Loucy (cell line): ENCODE measurements at regions not wholly inside any gene's neighbourhood (a gene's known extent, or its start where the extent isn't known, plus 50 kb on each side); places are given as distances from the start of the nearest gene placed in this dataset.

Source experiments
- H2AFZ ChIP-seq: fragments of 200-600 bp; sonication (generic); 2 replicates; pipeline ENCODE4 v1.6.0; 2016; ENCODE audit warnings: antibody characterized with exemption, mild to moderate bottlenecking, low read length, moderate library complexity
- H3F3A ChIP-seq: fragments of 200-600 bp; 2 replicates; pipeline ENCODE4 v1.6.0; 2016; ENCODE audit warnings: antibody characterized with exemption, low read depth, mild to moderate bottlenecking
- H3K27me3 ChIP-seq: fragments of 200-600 bp; sonication (generic); 2 replicates; pipeline ENCODE4 v1.6.1; 2014; ENCODE audit warnings: low read length, mild to moderate bottlenecking; ENCODE audit not compliant: insufficient read depth, poor library complexity, severe bottlenecking
- H3K36me3 ChIP-seq: fragments of 200-600 bp; sonication (generic); 2 replicates; pipeline ENCODE4 v1.6.1; 2016; ENCODE audit warnings: low read length; ENCODE audit not compliant: insufficient read depth
- H3K4me1 ChIP-seq: fragments of 200-600 bp; sonication (generic); 2 replicates; pipeline ENCODE4 v1.5.1; 2014; ENCODE audit warnings: low read length, mild to moderate bottlenecking; ENCODE audit not compliant: insufficient read depth, poor library complexity, severe bottlenecking
- H3K4me2 ChIP-seq: fragments of 200-600 bp; sonication (generic); 2 replicates; pipeline ENCODE4 v1.6.0; 2014; ENCODE audit warnings: antibody characterized with exemption, low read length, low read depth, mild to moderate bottlenecking; ENCODE audit not compliant: poor library complexity, severe bottlenecking
- H3K4me3 ChIP-seq: fragments of 200-600 bp; sonication (generic); 2 replicates; pipeline ENCODE4 v1.5.1; 2014; ENCODE audit warnings: low read length, mild to moderate bottlenecking, mixed read lengths; ENCODE audit not compliant: poor library complexity, severe bottlenecking
- H3K79me2 ChIP-seq: fragments of 200-600 bp; sonication (generic); 2 replicates; pipeline ENCODE4 v1.6.1; 2014; ENCODE audit warnings: low read length; ENCODE audit not compliant: insufficient read depth
- H3K9ac ChIP-seq: fragments of 200-600 bp; sonication (generic); 2 replicates; pipeline ENCODE4 v1.6.0; 2014; ENCODE audit warnings: mild to moderate bottlenecking, low read depth, low read length, moderate library complexity; ENCODE audit not compliant: poor library complexity, severe bottlenecking
- H3K9me2 ChIP-seq: fragments of 200-600 bp; sonication (generic); replicated peaks from 2 replicates; pipeline ENCODE4 v1.6.1; 2016; ENCODE audit warnings: low read depth, low read length, mixed read lengths
- H3K9me3 ChIP-seq: fragments of 200-600 bp; sonication (generic); 2 replicates; pipeline ENCODE4 v1.6.1; 2014; ENCODE audit warnings: mild to moderate bottlenecking, antibody characterized with exemption, low read length, low read depth; ENCODE audit not compliant: insufficient read depth
- H4K20me1 ChIP-seq: fragments of 200-600 bp; sonication (generic); 2 replicates; pipeline ENCODE4 v1.6.0; 2014; ENCODE audit warnings: antibody characterized with exemption, low read length, mild to moderate bottlenecking; ENCODE audit not compliant: insufficient read depth, poor library complexity, severe bottlenecking
- CTCF ChIP-seq: fragments of 200-600 bp; sonication (generic); conservative IDR thresholded peaks from 2 replicates; pipeline ENCODE4 v1.5.1; 2014; ENCODE audit warnings: mild to moderate bottlenecking, antibody characterized with exemption, low read length
- EZH2phosphoT487 ChIP-seq: fragments of 200-600 bp; IDR thresholded peaks from 2 replicates; pipeline ENCODE4 v1.6.1; 2018; ENCODE audit warnings: antibody characterized with exemption, mild to moderate bottlenecking, moderate library complexity, borderline replicate concordance

- H4K20me1 ChIP-seq: no peaks in the 10 kb centered on the region
- H3K36me3 ChIP-seq: no peaks in the 10 kb centered on the region
- no peak overlapping the region for H3K4me2 ChIP-seq
- no peaks in the 10 kb centered on the region for H3K4me1 ChIP-seq
- H3K79me2 ChIP-seq: no peaks in the 10 kb centered on the region
- no peaks in the 10 kb centered on the region for H3K9me3 ChIP-seq
- no peaks in the 10 kb centered on the region for H3F3A ChIP-seq
- H3K9ac ChIP-seq: no peak overlapping the region
- H3K4me3 ChIP-seq: no peak overlapping the region
- no peak for TF ChIP-seq EZH2phosphoT487
- TF ChIP-seq CTCF: no peak
- no peaks in the 10 kb centered on the region for H3K27me3 ChIP-seq
- H3K9me2 ChIP-seq: no peaks in the 10 kb centered on the region
- H2AFZ ChIP-seq: no peak overlapping the region
Observed at GRCh38 chr4:129908117-129908516, 812.2 kb downstream of the C4orf33 start.

- no peaks in the 10 kb centered on the region for H3K9me2 ChIP-seq
Observed at GRCh38 chr4:129916991-129917390, 821.0 kb downstream of the C4orf33 start.

GRCh38 chr4:129917651-129918050, 821.7 kb downstream of the C4orf33 start:
- Histone ChIP-seq H3F3A (no peaks in the 10 kb centered on the region), H3K4me2 (no peak overlapping the region), H3K4me1 (no peaks in the 10 kb centered on the region), H3K79me2 (no peaks in the 10 kb centered on the region), H3K9me3 (no peaks in the 10 kb centered on the region), H3K9me2 (no peaks in the 10 kb centered on the region), H3K27me3 (no peaks in the 10 kb centered on the region), H3K9ac (no peak overlapping the region), H4K20me1 (no peaks in the 10 kb centered on the region), H3K36me3 (no peaks in the 10 kb centered on the region), H2AFZ (no peak overlapping the region), H3K4me3 (no peak overlapping the region)
- TF ChIP-seq CTCF: no peak
- TF ChIP-seq EZH2phosphoT487: no peak

More at GRCh38 chr4:129916991-129917390, 821.0 kb downstream of the C4orf33 start:
- no peaks in the 10 kb centered on the region for H3K27me3 ChIP-seq
- no peaks in the 10 kb centered on the region for H3K4me1 ChIP-seq
- no peak overlapping the region for H3K9ac ChIP-seq
- H3K36me3 ChIP-seq: no peaks in the 10 kb centered on the region
- H2AFZ ChIP-seq: no peak overlapping the region
- H3K4me2 ChIP-seq: no peak overlapping the region
- TF ChIP-seq CTCF (no peak), EZH2phosphoT487 (no peak)
- no peaks in the 10 kb centered on the region for H3K9me3 ChIP-seq
- H3F3A ChIP-seq: no peaks in the 10 kb centered on the region
- H4K20me1 ChIP-seq: no peaks in the 10 kb centered on the region
- H3K4me3 ChIP-seq: no peak overlapping the region
- no peaks in the 10 kb centered on the region for H3K79me2 ChIP-seq
